Endothelial cell of umbilical vein (primary cell): ENCODE measurements at regions not wholly inside any gene's neighbourhood (a gene's known extent, or its start where the extent isn't known, plus 50 kb on each side); places are given as distances from the start of the nearest gene placed in this dataset.

Experiments used
- CTCF ChIP-seq, 2 donors: IDR thresholded peaks; 1 replicate in 1 of 2; 2 replicates in 1 of 2; pipeline ENCODE4 v1.5.1; 2011; ENCODE audit warnings: low read length in 2 of 2, mild to moderate bottlenecking in 2 of 2, moderate library complexity in 2 of 2, control low read depth in 1 of 2, inconsistent platforms in 1 of 2, low read depth in 1 of 2; ENCODE audit not compliant: insufficient read depth in 1 of 2; ENCODE audit errors: extremely low read depth in 1 of 2
- EZH2 ChIP-seq: IDR thresholded peaks from 2 replicates; pipeline ENCODE4 v1.6.1; 2012; ENCODE audit warnings: borderline replicate concordance, low read depth, mild to moderate bottlenecking, moderate library complexity, low read length, inconsistent platforms; ENCODE audit not compliant: severe bottlenecking
- FOS ChIP-seq: IDR thresholded peaks from 2 replicates; pipeline ENCODE4 v1.6.1; 2011; ENCODE audit warnings: mild to moderate bottlenecking, low read length, moderate library complexity, borderline replicate concordance; ENCODE audit not compliant: insufficient read depth
- GATA2 ChIP-seq: IDR thresholded peaks from 2 replicates; pipeline ENCODE4 v1.7.0; 2011; ENCODE audit warnings: low read depth, mild to moderate bottlenecking, moderate library complexity, mixed read lengths, low read length; ENCODE audit not compliant: insufficient read length, insufficient read depth
- JUN ChIP-seq: IDR thresholded peaks from 2 replicates; pipeline ENCODE4 v1.6.1; 2011; ENCODE audit warnings: borderline replicate concordance, low read depth; ENCODE audit not compliant: insufficient read length, insufficient read depth
- MAX ChIP-seq: IDR thresholded peaks from 2 replicates; pipeline ENCODE4 v1.6.1; 2011; ENCODE audit not compliant: insufficient read depth, insufficient read length
- MYC ChIP-seq: IDR thresholded peaks from one replicate; pipeline ENCODE4 v1.6.1; 2011; ENCODE audit warnings: mild to moderate bottlenecking, low read depth, low read length
- POLR2A ChIP-seq: IDR thresholded peaks from 2 replicates; pipeline ENCODE4 v1.6.1; 2012; ENCODE audit warnings: low read depth, mild to moderate bottlenecking, control low read depth, low read length
- POLR2AphosphoS5 ChIP-seq: IDR thresholded peaks from 2 replicates; pipeline ENCODE4 v1.6.1; 2012; ENCODE audit warnings: low read depth, mild to moderate bottlenecking, control low read depth, low read length, moderate library complexity; ENCODE audit not compliant: insufficient read depth

- TF ChIP-seq POLR2A: no peak
- TF ChIP-seq CTCF (IDR thresholded peaks at IDR 0.05; ENCODE audit: extremely low read depth in 1 of 2, insufficient read depth in 1 of 2, low read depth in 1 of 2, low read length in 2 of 2): no peak
- no peak for TF ChIP-seq MAX
- TF ChIP-seq GATA2: no peak
- no peak for TF ChIP-seq FOS
- no peak for TF ChIP-seq EZH2
- no peak for TF ChIP-seq POLR2AphosphoS5
- no peak for TF ChIP-seq MYC
- no peak for TF ChIP-seq JUN
Measured at GRCh38 chr4:137029026-137029425, 503.3 kb downstream of the PCDH18 start.
